ENCODE measurements at regions not wholly inside any gene's neighbourhood (a gene's known extent, or its start where the extent isn't known, plus 50 kb on each side); places are given as distances from the start of the nearest gene placed in this dataset.
"Not testable (repeated sequence)": the region's sequence is repeated elsewhere in the genome, so short reads cannot be mapped to it uniquely, and the experiment has no call there.

DNA sequence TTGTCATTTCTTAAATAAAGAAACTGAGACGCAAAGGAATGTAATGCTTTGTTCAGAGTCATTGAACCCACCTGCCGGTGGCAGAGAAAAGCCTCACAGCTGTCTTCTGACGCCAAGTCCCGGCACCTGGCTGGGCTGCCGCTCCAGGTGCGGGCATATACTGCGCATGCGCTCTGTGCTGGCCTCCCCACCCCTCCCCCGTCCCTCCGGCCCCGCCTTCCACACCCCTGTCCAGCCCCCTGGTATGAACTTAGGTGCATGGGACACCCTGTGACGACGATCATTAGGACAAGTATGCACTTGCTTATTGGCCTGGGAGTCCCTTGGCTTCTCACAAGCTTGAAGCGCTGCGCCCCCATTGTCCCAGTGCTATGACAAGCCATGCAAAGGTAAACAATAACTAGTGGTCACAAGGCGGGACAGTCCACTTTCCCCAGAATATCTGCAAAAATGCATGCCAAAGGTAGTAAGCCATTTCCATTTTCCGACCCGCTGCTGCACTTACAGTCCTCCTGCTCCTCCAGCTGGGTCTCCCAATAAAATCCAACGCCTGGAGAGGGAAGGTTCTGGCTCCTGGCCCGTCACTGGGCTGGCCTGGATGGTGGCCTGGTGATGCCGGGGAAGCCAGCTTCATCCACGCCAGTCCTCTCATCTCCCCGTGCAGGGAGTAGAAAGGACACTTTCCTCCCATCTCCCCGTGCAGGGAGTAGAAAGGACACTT, 100.4 kb downstream of the PSMG1 start:
- DNase-seq (ENCODE audit: low spot score) = no peak

DNA sequence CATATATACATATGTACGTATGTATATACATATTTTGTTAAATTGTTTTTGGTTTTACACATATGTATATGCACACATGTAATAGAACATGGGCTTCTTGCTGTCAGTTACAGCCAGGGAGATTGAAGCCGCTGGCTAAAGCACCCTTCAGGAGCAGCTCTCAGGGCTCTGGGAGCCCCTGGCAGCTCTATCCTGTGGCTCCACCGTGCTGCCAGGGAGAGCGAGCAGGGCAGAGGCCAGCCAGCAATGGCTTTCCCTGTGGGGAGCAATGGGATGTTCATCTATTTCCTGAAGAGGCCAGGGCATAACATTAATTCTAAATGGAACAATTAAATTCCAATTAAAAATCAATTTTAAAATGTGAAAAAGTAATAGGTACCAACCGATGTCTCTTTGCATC, 102.9 kb downstream of the PSMG1 start:
- DNase-seq (ENCODE audit: low spot score) = no peak

DNA sequence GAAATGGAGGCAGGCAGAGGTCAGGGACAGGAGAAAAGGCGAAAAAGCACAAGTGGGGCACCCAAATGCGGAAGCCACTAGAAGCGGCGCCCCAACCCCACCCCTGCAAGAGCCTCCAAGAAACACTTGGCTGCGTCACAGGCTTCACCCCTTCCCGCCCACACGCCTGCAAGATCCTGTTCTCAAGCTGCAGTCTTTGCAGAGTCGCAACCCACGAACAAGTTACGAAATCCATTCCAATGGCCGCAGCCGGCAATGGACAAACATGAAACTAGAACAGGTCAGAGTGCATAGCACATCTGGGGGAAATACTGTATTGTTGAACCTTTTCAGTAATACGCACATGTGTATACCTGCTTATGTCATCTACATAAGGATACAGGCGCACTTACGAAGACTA, 103.6 kb downstream of the PSMG1 start:
- no peak for DNase-seq (ENCODE audit: low spot score)

DNA sequence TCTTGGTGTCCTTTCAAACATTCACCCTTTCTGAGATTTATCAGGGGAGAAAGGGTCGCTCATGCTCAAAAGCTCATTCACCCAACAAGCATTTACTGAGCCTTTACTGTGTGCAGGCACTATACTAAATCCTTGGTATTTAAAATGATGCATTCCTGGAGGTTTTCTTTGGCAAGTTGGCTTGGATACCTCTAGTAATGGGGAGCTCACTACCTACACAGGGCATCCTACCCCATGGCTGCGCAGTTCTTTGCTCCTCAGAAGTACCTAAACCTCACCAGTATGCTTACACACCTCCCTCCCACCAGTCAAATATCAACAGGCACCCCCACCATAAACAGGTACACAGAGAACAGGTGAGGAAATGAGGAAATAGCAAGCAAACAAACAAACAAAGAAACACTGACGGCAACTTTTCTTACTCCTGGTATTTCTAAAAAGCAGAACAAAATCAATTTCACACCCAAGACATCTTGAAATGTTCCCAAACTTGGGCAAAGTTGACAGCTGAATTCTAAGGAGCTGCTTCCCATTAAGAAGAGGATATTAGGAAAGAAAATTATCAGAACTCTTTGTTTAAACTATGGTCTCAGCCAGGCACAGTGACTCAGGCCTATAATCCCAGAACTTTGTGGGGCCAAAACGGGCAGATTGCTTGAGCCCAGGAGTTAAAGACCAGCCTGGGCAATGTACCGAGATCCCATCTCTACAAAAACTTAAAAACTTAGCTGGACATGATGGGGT, 104.8 kb downstream of the PSMG1 start:
- DNase-seq (ENCODE audit: low spot score) = no peak

DNA sequence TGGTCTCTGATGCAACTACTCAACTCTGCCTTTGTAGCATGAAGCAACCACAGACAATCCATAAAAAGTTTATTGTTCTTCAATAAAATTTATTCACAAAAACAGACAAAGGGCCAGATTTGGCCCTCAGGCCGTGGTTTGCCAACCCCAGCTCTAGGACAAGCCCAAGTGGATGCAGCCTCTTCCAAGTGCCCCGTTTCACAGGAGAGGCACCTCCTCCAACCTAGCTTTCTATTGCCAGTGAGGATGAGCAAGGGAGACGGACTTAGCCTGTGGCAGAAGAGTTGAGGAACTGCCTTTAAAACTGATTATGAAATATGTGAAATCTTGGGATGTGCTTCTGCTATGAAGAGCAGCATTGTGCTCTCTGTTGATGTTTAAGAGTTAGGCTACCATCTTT, 105.4 kb downstream of the PSMG1 start:
- DNase-seq (ENCODE audit: low spot score) = no peak

DNA sequence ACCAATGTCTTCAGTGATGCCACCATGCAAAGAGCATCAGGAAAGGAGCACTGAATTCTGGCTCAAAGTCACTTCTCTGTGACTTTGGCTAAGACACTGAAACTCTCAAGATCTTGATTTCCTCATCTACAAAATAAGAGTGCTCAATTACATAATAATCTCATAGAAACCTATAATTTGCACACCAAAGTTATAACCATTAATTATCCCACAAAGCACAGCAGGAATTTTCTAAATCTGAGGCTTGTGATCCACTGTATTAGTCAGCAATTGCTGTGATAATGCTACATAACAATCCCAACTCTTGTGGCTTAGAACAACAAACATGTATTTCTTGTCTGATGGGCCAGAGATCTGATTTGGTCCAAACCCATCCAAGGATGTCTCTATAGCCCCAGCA, 108.7 kb downstream of the PSMG1 start:
- DNase-seq (ENCODE audit: low spot score) = no peak

DNA sequence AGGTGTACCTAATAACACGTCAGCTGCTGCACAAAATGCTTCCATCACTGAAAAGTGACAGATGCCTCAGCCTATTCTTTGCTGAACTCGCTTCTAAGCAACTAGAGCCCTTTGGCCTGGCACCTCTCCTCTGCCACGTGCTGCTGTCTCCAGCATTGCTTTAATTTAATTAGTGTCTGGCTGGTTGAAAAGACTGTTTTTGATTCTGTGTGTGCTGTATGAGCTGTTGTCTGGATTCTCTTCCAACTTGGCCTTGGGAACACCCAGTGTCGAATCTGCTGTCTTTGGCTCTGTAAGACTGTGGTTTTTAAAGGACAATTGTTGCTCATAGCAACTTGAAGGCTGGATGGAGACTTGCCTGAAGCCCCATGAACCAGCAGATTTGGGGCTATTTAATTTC, 109.5 kb downstream of the PSMG1 start:
- DNase-seq (ENCODE audit: low spot score) = no peak

DNA sequence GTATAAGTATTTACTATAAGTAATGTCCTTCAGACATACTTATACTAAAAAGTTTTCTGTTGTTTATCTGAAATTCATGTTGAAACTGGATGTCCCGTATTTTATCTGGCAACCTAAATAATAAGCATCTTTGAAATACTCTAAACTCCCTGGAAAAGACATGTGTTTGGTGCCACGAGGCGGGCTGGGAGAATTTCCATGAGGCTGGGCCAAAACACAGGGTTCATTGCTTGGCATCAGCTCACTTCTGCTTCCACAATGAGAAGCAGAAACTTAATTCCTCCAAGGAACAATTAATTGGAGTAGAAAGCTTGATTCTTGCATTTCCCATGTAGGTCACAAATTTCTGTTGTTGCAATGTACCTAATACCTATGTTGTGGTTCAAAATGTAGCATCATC, 110.2 kb downstream of the PSMG1 start:
- no peak for DNase-seq (ENCODE audit: low spot score)

DNA sequence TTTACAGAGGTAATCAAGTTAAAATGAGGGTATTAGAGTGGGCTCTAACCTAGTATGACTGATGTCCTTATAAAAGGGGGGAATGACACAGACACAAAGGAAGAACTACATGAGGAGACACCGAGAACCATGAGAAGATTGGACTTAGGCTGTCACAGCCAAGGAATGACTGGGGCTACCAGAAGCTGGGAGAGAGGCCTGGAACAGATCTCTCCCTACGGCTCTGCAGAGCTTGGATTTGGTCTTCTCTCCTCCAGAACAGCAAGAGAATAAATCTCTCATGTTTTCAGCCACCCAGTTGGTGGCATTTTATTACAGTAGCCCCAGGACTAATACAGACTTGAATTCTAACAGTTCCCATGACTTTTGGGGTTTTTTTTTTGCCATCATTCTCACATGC, 110.8 kb downstream of the PSMG1 start:
- DNase-seq (ENCODE audit: low spot score) = no peak

DNA sequence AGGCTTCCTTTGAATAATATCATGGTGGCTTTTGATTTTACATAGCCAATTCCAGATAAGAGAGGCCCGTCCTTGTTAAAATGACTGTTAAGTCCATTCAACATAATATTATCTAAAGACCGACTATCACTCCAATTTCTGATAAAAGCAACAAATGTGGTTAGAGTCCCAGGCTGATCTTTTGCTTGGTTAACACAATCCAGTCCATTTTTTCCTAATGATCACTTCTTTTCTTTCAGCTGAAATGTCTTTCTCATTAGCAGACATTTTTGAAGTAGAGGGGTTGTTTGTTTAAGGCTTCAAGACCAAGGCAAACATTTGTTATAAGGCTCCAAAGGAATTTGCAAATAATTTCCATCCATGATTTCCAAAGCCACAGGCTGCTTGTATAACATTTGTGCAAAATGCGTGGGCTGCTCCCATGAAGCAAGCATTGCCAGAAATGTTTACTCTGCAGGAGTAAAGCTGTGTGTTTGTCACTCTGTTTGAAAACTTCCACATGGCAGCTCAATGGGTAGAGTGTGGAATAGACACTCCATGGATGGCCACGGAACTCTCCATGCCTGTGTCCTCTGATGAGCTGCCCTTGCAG, 111.5 kb downstream of the PSMG1 start:
- no peak for DNase-seq (ENCODE audit: low spot score)

DNA sequence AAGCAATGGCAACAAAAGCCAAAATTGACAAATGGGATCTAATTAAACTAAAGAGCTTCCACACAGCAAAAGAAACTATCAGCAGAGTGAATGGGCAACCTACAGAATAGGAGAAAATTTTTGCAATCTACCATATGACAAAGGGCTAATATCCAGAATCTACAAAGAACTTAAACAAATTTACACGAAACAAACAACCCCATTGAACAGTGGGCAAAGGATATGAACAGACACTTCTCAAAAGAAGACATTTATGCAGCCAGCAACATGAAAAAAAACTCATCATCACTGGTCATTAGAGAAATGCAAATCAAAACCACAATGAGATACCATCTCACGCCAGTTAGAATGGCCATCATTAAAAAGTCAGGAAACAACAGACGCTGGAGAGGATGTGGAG, 113.4 kb downstream of the PSMG1 start:
- DNase-seq (ENCODE audit: low spot score) = not testable (repeated sequence)

DNA sequence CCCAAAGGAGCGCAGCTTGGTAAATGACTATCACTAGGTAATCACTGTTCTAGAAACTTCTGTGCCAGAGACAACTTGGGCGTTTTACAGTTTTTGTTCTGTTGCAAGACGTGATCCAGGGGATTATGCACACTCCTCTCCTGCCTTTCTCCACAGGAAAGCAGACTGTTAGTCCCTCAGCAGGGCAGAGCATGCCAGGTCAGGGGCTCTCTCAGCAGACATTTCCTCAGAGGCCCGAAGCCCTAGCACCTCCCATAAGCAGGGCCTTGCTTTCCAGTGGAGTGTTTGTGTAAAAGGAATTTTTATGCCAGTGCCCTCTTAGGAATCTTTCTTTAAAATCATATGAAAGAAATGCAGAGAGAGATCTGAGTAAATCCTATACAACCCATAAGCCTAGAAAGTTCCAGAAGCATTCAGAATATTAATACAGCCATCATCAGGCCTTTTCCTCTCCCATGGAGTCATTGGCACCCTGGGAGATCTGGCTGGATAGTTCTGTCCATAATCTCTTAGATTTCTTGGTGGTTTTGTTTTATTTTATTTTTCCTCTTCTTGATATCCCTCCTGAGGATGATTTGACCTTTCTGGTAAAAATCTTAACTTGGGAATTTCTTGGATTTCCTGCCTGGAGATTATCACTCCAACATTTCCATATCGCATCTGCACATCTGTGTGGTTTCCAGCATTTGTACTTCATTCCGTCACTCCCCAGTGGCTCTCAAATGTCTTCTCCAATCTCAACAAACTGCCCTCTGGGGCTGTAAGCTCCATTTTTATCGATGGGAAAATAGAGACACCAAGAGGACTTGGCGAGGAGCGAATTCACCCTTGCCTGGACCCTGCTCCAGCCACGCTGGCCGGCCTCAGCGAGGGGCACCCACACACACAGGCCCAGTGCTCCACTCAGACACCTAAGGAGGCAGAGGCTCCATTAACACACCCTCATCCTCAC, 116.1 kb downstream of the PSMG1 start:
- no peak for DNase-seq (ENCODE audit: low spot score)

DNA sequence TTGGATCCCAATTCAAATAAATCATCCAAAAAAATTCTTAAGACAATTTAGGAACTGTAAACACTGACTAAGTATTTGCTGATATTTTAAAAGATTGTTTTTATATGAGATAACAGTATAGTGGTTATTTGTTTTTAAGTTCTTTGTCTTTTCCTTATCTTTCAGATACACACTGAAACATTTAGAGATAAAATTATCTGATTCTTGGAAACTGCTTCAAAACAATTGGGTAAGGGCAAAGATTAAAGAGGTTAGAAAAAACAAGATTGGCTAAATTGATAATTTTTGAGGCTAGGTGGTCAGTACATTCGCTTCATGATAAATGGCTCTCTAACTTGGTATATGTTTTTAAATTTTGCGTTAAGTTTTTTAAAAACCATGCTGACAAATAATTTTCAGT, 117.3 kb downstream of the PSMG1 start:
- DNase-seq (ENCODE audit: low spot score) = no peak

DNA sequence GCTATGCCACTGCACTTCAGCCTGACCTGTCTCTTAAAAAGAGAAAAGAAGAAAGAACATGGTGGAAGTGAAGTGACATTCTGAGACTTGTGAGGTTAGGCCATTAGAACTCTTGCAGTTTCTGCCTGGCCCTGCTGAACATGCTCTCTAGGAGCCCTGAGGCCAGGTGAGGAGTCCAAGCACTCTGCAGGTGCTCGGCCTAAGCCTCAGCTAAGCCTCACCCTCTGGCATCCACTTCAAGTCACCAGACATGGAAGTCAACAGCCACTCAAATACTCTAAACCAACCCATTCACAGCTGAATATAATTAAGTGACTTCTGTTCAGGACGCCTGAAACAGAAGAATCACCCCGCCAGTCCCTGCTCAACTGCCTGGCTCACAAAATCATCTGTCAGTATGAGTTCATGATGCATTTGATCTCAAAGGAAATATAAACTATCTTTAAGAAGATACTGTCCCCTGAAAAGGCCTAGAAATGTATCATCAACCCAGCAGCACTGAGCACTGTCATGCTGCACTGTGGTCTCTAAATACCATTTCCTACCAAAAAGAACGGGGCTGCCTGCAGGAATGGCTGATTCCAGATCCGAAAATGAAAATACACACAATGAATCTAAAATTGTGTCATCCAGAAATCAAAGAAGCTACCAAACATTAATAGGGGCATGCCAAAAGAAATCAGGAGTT, 118.8 kb downstream of the PSMG1 start:
- DNase-seq (ENCODE audit: low spot score) = no peak

DNA sequence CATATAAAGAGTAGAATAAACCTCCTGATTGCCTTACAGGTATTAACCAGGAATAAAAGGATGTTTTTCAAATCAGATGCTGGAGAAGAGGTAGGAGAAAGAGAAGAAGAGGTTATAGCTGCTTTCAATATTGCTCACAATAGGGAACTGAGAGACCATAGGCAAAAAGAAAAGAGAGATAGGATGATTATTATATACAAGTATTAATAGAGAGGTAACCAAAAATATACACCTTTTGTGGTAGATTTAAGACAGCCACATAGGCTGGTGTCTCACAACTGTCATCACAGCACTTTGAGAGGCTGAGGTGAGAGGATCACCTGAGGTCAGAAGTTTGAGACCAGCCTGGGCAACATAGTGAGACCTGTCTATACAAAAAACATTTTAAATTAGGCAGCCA, 119.7 kb downstream of the PSMG1 start:
- DNase-seq (ENCODE audit: low spot score) = no peak

DNA sequence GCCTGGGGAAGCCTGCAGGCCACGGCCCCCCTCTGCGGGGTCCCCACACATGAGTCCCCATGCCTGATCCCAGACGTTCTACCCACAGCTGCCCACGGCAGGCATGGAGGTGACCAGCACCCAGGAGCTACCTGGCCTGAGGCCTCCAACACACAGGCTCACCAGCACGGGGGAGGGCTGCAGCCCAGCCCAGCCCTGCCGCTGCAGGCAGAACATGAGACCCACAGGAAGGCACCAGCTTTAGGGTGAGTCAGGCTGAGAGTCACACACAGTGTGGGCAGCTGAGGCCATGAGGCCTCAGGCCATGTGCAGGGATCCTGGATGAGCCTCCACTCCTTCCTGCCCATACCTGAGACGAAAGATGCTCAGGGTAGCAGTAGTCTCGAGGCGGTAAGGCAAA, 121.1 kb downstream of the PSMG1 start:
- DNase-seq (ENCODE audit: low spot score) = no peak

DNA sequence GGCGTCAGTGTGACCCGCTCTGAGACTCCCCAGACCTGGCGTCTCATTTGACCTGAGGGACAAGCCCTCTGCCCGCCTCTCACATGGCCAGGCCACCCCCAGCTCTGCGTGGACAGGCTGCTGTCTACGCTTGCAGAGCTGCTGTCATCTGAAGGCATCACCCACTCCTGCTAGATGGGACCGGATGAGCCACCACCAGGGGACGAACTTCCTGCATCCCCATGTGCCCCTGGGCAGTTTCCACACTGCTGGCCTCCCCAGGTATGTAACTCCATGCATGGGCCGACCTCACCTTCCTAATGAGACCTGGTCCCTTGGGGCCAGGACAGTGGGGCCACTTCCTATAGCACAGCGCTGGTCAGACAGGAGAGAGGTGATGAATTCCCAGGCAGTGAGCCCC, 121.5 kb downstream of the PSMG1 start:
- no peak for DNase-seq (ENCODE audit: low spot score)

DNA sequence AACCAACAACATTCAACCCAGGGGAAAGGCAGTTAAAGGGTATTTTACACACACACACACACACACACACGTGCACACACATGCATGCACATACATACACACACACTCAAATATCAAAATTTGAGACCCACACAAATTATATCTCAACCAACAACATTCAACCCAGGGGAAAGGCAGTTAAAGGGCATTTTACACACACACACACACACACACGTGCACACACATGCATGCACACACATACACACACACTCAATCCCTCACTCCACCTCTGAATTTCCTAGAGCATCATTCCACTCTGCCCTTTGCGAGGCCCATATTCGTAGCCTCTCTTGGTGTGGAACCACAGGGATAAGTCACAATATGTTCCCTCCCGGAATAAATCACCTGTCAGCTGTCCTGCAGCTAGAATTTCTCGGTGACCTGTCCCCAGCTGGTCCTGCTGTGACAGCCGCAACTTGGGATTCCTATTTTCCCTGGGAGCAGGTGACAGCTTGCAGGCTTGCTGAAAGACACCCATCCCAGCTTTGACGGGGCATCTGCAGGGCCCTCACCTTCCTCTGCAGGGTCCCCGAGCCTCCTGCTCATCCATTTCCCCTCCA, 122.7 kb downstream of the PSMG1 start:
- DNase-seq (ENCODE audit: low spot score) = no peak

DNA sequence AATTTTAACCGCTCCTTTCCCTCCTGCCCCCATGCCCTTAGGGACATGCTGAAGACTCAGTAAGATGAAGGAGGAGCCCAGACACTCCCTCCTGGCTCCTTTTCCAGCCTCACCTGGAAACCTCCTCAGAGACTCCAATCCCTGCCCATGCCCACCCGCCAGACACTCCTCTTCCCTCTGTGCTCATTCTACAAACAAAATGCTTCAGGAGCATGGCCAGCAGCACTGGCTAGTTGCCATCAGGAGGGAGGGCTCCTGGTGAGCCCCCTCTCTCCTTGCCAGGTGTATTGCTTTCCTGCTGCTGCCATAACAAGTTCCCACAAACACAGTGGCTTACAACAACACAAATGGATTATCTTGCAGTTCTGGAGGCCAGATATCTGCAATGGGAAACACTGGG, 126.1 kb downstream of the PSMG1 start:
- no peak for DNase-seq (ENCODE audit: low spot score)

DNA sequence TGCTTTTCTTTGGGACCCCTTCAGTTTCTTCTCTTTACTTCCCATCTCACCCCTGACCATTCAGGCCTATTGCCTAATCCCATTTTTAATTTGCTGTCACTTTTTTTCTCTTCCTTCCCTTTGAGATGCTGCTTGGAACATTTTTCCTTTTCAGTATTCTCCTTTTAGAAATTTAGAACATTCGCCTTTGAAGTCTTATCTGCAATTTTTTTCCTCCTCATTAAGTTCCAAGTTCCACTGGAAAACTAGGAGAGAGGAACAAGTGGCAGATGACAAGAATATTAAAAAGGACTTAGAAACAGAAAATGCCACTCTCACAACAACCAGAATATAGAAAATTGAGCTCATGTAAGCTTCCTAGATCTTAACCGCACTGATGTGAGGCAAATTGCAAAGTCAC, 126.6 kb downstream of the PSMG1 start:
- DNase-seq (ENCODE audit: low spot score) = no peak

DNA sequence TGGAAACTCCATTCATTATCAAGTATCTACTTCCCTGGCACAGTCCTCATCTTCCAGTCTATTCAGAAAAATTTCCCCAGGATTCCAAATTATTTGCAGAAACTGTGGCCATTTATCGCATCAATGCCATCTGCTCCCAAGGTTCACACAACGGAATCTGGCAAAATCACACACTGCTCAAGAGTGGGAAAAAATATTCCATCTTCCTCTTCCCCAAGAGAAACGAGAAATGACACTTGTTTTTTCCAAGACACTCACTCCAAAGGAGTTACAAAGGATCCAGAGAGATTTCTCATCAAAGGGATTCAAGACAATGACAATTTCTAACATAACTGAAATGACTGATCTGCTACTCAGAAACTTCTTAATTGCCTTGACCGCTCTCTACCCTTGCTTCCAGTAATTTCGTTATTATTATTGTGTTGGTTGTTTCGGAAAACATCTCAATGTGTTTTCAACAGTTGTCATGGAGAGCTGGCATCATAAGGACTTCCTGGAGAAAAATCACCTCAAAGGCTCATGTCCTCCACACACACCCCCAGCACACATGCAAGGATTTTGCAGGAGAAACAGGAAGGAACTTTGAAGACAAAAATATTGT, 128.0 kb downstream of the PSMG1 start:
- DNase-seq (ENCODE audit: low spot score) = no peak

Measured in left forelimb (tissue), 1 donor.